ENCODE measurements at regions not wholly inside any gene's neighbourhood (a gene's known extent, or its start where the extent isn't known, plus 50 kb on each side); places are given as distances from the start of the nearest gene placed in this dataset.
"Not testable (repeated sequence)": the region's sequence is repeated elsewhere in the genome, so short reads cannot be mapped to it uniquely, and the experiment has no call there.

DNA sequence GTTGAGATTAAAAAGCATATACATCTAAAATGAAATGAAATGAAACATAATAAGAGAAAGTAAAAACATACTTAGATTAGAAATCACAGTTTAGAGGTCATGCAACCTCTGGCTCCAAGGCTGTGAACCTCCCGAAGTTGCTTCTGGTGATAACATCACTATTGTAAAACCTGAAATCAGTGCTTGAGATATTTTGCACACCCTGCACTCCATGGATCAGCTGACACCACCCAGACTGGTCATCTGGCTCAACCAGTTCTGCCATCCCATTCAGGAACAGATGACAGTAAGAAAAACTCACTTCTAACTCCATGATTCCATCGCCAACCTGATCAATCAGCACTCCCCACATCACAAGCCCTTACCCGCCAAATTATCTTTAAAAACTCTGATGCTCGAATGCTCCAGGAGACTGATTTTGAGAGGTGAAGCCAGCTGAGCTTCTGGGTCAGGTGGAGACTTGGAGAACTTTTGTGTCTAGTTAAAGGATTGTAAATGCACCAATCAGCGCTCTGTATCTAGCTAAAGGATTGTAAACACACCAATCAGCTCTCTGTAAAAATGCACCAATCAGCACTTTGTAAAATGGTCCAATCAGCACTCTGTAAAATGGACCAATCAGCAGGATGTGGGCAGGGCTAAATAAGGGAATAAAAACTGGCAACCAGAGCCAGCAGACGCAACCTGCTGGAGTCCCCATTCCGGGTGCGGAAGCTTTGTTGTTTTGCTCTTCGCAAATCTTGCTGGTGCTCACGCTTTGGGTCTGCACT lies 162.6 kb upstream of the MAGI2 start:
- DNase-seq = no peak

- DNase-seq = no peak
Observed at GRCh38 chr7:79615466-79615865, 162.0 kb upstream of the MAGI2 start.

GRCh38 chr7:79612903-79613302 lies 159.4 kb upstream of the MAGI2 start:
- no peak for DNase-seq

- no peak for DNase-seq
Observed at GRCh38 chr7:79612022-79612421, 158.6 kb upstream of the MAGI2 start.

GRCh38 chr7:79610748-79611304 lies 157.4 kb upstream of the MAGI2 start:
- no peak for DNase-seq

DNA sequence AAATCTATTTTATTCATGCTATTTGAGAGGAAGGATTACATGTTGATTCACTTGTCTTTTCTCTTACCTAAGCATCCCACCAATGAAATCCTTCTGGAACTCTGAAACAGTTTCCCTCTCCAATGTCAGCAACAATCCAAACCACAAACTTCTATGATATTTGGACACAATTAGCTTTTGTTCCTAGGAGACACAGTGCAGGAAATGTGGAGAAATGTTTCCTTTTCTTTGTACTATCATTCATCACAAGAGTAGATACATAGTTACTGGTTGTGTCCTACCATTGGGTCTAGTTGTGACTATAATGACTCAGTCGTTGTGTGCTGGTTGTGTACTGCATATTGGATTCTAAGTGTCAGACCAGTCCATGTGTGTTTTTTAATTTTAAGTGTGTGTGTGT lies 156.8 kb upstream of the MAGI2 start:
- no peak for DNase-seq

- no peak for DNase-seq
Observed at GRCh38 chr7:79608005-79608404, 154.5 kb upstream of the MAGI2 start.

DNA sequence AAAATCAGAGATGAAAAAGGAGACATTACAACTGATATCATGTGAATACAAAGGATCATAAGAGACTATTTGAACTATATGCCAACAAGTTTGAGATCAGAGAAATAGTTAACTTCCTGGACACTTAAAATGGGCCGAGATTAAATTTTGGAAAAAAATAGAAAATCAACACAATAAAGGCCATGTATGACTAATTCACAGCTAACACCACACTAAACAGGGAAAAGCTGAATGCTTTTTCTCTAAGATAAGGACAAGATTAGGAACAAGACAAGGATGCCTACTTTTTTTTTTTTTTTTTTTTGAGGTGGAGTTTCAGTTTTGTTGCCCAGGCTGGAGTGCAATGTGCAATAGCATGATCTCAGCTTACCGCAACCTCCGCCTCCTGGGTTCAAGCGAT lies 151.4 kb upstream of the MAGI2 start:
- no peak for DNase-seq

- no peak for DNase-seq
Observed at GRCh38 chr7:79598351-79598750, 144.9 kb upstream of the MAGI2 start.

DNA sequence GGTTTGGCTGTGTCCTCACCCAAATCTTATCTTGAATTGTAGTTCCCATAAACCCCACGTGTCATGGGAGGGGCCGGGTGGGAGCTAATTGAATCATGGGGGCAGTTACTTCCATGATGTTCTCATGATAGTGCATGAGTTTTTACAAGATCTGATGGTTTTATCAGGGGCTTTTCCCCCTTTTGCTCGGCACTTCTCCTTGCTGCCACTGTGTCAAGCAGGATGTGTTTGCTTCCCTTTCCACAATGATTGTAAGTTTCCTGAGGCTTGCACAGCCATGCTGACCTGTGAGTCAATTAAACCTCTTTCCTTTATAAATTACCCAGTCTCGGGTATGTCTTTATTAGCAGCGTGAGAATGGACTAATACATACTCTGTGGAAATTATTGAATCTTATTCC lies 141.2 kb upstream of the MAGI2 start:
- not testable (repeated sequence) for DNase-seq

DNA sequence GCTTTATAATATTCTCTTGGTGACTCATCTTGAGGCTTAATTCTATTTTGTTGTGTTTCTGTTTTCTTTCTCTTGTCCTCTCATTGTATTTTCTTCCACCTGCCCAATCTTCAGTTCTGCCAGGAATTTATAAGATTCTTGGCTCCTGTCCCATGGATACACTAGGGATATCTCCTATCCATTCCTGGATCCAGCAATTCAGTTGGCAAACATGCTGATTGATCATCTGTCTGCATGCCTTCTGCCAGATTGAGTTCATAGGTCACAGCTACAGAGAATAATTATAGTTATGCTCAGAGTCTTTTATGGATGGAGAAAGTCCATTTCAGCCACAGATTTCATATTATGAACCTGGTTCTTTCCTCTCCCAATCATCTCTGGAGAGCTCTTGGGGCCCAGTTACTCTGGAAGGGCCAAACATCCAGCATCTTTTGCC lies 140.4 kb upstream of the MAGI2 start:
- no peak for DNase-seq

DNA sequence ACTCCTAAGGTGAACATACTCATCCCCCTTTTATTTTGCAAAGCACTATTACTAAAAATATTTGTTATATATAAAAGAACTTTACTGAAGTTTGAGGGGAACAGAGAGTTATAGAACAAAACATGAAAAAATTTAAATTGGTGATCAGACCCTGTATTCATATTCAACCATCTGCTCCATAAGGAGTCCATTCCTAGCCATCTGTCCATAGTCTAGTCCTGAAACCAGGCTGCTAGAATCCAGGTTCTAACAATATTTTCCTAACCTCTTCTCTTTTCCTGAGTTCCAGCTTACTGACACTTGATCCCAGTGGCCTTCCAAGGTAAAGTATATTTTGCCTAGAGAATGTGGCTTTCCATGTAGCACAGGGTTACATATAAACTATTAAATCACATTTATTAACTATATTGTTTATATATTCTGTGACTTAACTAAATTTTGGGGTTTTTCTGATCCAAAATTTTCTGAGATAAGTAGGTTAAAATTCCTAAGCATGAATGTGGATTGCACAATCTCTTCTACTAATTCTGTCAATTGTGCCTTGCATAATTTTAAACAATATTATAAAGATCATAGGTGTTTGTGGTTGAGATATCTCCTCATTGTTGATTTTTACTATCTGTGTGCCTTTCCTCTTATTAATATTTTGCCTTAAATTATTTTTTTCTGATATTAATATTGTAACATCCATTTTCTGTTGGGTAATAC lies 137.6 kb upstream of the MAGI2 start:
- DNase-seq = no peak

- DNase-seq = no peak
Observed at GRCh38 chr7:79590391-79590790, 136.9 kb upstream of the MAGI2 start.

DNA sequence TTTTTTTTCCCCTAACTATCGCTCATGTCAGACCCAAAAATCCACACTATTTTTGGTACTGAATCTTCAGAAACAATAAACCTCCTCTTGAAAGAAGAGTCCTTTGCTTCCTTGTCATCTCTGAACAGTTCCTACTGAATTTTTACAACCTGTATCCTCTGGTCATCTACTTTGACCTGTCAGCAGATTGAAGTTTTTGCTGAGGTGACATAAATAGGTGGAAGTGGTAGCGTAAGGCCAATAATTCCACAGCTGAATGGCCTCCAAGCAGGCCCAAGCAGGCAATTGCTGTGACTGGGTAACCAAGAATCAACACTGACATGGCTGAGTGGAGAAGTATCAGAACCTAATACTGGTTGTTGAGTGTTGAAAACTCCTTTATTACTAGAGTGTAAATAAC lies 117.4 kb upstream of the MAGI2 start:
- no peak for DNase-seq

DNA sequence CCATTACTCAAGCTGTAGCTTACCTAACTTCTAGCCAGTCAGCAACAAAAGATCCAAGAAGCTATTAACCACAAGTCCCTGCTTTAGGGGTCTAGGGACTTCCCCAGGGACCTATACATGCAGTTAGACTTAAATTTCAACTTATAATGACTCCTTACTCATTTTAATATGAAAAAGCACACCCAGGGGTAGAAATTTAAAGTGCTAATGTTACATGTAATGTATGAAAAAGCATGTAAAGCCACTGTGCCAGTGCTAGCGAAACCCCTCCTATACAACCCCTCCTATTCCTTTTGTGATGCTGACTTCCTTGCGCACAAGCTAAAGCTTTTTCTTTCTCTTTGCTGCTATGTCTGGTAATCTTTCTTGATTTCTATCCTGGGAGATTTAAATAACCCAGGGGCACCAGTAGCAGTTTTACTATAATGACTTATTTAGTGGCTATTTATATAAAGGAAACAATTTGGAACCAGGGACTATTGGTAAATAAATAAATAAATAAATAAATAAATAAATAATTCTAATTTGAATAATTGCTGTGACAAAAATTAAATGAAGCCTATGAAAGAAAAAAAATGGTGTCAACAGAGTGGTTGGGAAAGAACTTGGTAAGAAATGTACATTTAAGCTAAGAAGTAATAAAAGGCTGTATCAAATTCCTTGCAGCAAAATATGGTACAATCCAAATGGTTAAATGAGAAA lies 110.5 kb upstream of the MAGI2 start:
- no peak for DNase-seq

- DNase-seq = no peak
Observed at GRCh38 chr7:79555571-79555970, 102.1 kb upstream of the MAGI2 start.

- no peak for DNase-seq
Observed at GRCh38 chr7:79553811-79554555, 100.5 kb upstream of the MAGI2 start.

DNA sequence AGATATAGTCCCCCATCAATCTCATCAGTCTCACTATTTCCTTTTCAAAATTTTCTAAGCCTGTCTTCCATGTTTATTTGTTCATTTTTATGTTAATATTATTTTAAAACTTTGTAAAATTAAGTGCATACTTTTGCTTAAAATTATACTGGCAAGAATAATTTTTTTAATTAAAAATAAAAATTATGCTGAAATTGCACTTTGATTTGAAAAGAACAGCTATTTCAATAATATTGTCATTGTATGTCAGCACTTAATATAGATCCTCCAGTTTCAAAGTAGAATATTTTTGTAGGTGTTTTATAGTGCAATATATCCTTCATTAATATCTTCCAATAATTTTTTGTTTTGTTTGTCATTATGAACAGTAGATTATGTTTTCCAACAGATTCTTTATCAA lies 99.0 kb upstream of the MAGI2 start:
- no peak for DNase-seq

GRCh38 chr7:79548727-79549126 lies 95.3 kb upstream of the MAGI2 start:
- no peak for DNase-seq

GRCh38 chr7:79547132-79547531 lies 93.7 kb upstream of the MAGI2 start:
- no peak for DNase-seq

- DNase-seq = no peak
Observed at GRCh38 chr7:79540592-79540991, 87.1 kb upstream of the MAGI2 start.

DNA sequence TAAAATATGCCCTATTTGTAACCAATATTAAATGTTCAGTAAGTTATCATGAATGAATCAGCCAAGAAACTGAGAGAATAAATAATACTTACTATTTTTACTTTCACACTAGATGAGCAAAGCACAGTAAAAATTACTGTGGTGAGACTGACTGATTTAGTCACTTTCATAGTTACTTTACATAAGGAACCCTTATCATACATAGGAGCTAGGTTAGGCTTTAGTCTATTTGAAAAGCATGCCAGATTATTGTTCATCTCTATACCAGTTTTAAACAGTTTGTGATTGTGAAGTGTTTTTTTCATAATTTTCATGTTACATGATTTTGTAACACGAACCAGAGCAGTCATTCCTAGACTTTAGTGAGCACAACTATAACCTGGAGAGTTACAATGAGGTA lies 80.7 kb upstream of the MAGI2 start:
- no peak for DNase-seq

All from activated CD4-positive, alpha-beta T cell treated with anti-CD3 and anti-CD28 coated beads, Interleukin-2, Interleukin-6, amounts not matched to agents 100 ng/mL and 50 ng/mL, durations not matched to agents 16 hours and 8 hours (primary cell).